ENCODE measurements at regions not wholly inside any gene's neighbourhood (a gene's known extent, or its start where the extent isn't known, plus 50 kb on each side); places are given as distances from the start of the nearest gene placed in this dataset.

DNA sequence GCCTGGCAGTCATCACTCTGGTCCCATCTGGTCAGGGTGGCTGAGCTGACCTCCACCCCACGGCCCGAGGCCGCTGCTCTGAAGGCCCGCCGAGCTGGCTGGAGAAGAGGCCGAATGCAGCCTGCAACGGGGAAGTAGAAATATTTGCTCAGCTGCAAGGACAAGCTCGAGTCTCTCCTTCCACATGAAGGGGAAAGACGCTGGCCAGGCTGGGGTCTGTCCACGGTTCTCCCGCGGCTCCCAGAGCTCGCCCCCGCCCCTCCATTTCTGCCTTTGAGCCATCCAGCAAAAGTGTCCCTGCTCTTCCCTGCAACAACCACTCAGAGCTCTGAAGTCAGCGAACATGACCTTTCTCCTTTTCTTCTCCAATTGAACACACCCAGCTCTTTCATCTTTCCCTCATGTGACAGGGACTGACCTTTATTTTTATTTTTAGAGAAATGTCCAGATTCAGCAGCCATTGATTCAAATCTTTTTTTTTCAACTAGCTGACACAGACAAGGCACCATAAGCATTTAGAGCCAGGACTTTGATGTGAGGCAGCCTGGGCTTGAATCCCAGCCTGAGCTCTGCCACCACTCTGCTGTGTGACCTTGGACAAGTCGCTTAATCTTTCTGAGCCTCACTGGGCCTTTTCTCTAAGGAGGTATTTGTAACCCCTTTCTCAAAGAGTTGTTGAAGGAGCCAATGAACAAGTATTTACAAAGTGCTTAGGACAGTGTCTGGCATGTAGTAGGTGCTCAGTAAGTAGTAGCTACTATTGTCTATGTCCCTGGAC is 149.3 kb upstream of the WNT4 start:
- TF ChIP-seq CTCF (IDR thresholded peaks at IDR 0.05), result no peak
- TF ChIP-seq ZFX (IDR thresholded peaks at IDR 0.05; ENCODE audit: borderline replicate concordance), result no peak
